Breast epithelium (tissue), 4 donors: ENCODE measurements at regions not wholly inside any gene's neighbourhood (a gene's known extent, or its start where the extent isn't known, plus 50 kb on each side); places are given as distances from the start of the nearest gene placed in this dataset.
"Not testable (repeated sequence)": the region's sequence is repeated elsewhere in the genome, so short reads cannot be mapped to it uniquely, and the experiment has no call there.

Experiments
- DNase-seq, 2 donors: peaks; one replicate each; pipeline ENCODE4 v3.0.0-alpha.2; 2019; ENCODE audit warnings: low spot score in 2 of 2
- H3K27ac ChIP-seq, 2 donors: fragments of 200-600 bp; sonication (generic) in 1 of 2; one replicate each; pipeline ENCODE4 v1.5.1; 2016 to 2019; ENCODE audit warnings: mild to moderate bottlenecking in 1 of 2
- H3K27me3 ChIP-seq, 2 donors: fragments of 200-600 bp; sonication (generic) in 1 of 2; one replicate each; pipeline versions ENCODE4 v1.5.1 to v1.6.0; 2017 to 2019; ENCODE audit warnings: control low read depth in 1 of 2, mild to moderate bottlenecking in 1 of 2
- H3K36me3 ChIP-seq: fragments of 200-600 bp; one replicate; pipeline ENCODE4 v1.5.1; 2019
- H3K4me1 ChIP-seq, 2 donors: fragments of 200-600 bp; sonication (generic); one replicate each; pipeline ENCODE4 v1.5.1; 2016 to 2019; ENCODE audit warnings: control low read depth in 1 of 2
- H3K4me3 ChIP-seq, 3 donors: fragments of 200-600 bp; sonication (generic); 1 replicate in 2 of 3; 2 replicates in 1 of 3; pipeline ENCODE4 v1.5.1; 2016 to 2019; ENCODE audit warnings: mild to moderate bottlenecking in 3 of 3, moderate library complexity in 2 of 3
- H3K9me3 ChIP-seq, 2 donors: fragments of 200-600 bp; sonication (generic) in 1 of 2; one replicate each; pipeline ENCODE4 v1.5.1; 2016 to 2019; ENCODE audit warnings: control low read depth in 1 of 2
- POLR2A ChIP-seq: fragments of 450-650 bp; IDR thresholded peaks from one replicate; pipeline ENCODE4 v1.6.1; 2016; ENCODE audit warnings: antibody characterized with exemption, mild to moderate bottlenecking, moderate library complexity
- POLR2AphosphoS5 ChIP-seq, 3 donors: sonication (generic); formaldehyde crosslinking; IDR thresholded peaks; one replicate each; pipeline ENCODE4 v1.6.1; 2017; ENCODE audit warnings: antibody characterized with exemption in 3 of 3
- intact Hi-C: fragments of 100-400 bp; cut with DNase I; formaldehyde crosslinking; loops from one replicate; pipeline ENCODE4 v1.15.1; 2023; ENCODE audit warnings: low total_unique reads
- TF ChIP-seq, protein P1 (sequence below), 3 donors: fragments of 450-650 bp; IDR thresholded peaks; one replicate each; pipeline ENCODE4 v1.5.1; 2016 to 2017; ENCODE audit warnings: antibody characterized with exemption in 3 of 3, mild to moderate bottlenecking in 3 of 3, moderate library complexity in 3 of 3

DNA sequence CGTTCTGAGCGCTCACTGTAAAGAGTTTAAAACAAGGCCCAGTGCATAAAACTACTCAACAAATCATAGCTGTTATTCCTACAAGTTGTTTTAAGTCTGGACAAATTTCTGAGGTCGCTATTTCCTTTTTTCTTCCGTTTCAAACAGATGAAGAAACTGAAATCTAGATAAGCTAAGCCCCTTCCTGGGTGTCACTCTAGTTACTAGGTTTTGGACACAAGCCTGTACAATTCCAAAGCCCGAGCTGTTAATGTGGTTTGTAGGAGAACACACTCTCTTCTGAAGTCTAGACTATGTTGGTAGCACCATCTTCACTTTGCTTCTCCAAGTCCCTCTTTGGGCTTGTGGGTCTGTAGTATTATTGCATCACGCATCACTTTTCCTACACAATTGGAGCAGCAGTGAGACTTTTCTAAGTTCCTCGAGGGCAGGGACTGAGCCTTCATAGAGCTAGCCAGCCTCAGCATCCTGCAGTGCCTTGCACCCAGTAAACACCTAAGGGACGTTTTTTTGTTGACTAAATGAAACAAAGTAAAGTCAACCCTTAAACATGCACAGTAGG, 142.6 kb upstream of the PROK2 start:
- no peak overlapping the region for H3K4me3 ChIP-seq
- TF ChIP-seq, protein P1, sequence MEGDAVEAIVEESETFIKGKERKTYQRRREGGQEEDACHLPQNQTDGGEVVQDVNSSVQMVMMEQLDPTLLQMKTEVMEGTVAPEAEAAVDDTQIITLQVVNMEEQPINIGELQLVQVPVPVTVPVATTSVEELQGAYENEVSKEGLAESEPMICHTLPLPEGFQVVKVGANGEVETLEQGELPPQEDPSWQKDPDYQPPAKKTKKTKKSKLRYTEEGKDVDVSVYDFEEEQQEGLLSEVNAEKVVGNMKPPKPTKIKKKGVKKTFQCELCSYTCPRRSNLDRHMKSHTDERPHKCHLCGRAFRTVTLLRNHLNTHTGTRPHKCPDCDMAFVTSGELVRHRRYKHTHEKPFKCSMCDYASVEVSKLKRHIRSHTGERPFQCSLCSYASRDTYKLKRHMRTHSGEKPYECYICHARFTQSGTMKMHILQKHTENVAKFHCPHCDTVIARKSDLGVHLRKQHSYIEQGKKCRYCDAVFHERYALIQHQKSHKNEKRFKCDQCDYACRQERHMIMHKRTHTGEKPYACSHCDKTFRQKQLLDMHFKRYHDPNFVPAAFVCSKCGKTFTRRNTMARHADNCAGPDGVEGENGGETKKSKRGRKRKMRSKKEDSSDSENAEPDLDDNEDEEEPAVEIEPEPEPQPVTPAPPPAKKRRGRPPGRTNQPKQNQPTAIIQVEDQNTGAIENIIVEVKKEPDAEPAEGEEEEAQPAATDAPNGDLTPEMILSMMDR (IDR thresholded peaks at IDR 0.05): no peak
- no peak for TF ChIP-seq POLR2AphosphoS5 (IDR thresholded peaks at IDR 0.05)
- no peak for TF ChIP-seq POLR2A
- no peaks in the 10 kb centered on the region for H3K4me1 ChIP-seq
- no peaks in the 10 kb centered on the region for H3K9me3 ChIP-seq
- H3K27me3 ChIP-seq: no peaks in the 10 kb centered on the region
- H3K36me3 ChIP-seq: no peaks in the 10 kb centered on the region
- H3K27ac ChIP-seq: no peak overlapping the region
- no peak for DNase-seq
- intact Hi-C loops: no loop called here

DNA sequence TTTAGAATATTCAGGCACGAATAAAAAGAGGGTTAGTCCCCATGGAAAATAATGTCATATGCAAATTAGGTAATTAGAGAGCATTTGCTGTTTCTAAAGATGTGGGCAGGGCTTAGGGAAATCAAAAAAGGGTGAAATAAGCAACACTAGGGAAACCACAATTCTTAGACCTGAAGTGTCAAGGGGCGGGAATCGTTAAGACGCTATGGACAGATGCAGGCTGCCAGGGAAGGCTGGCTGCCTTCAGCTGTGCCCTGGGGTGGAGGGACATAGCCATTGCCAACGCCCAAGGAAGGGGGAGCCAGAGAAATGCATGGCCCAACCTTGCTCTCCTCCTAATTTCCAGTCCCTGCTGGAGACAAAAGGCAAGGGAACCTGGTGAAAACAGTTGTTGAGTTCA, 141.7 kb upstream of the PROK2 start:
- Histone ChIP-seq H3K9me3 (no peaks in the 10 kb centered on the region), H3K27ac (no peak overlapping the region), H3K27me3 (no peaks in the 10 kb centered on the region), H3K4me1 (no peaks in the 10 kb centered on the region), H3K4me3 (no peak overlapping the region), H3K36me3 (no peaks in the 10 kb centered on the region)
- intact Hi-C loops: no loop called here
- no peak for TF ChIP-seq POLR2AphosphoS5 (IDR thresholded peaks at IDR 0.05)
- TF ChIP-seq, protein P1 (IDR thresholded peaks at IDR 0.05): no peak
- TF ChIP-seq POLR2A: no peak
- no peak for DNase-seq

DNA sequence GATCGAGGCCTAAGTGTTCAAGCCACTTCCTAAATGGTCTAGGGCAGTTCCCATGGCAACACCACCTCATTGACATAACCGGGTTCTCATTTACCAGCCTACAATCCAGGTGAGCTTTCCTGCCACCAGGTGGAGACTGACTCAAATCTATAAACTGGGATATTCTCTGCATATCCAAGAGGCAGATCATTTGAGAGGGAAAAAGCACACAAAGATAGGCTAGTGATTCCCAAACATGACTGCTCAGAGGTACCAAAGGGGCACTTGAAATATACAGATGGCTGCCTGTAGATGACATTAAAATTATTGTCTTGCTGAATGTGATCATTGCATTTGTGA, 141.3 kb upstream of the PROK2 start:
- H3K9me3 ChIP-seq: no peaks in the 10 kb centered on the region
- TF ChIP-seq, protein P1 (IDR thresholded peaks at IDR 0.05): peak; percentile 40 to 67 (median 46)
- TF ChIP-seq POLR2AphosphoS5 (IDR thresholded peaks at IDR 0.05): no peak
- TF ChIP-seq POLR2A: no peak
- no peak overlapping the region for H3K4me3 ChIP-seq
- H3K27ac ChIP-seq: no peak overlapping the region
- H3K36me3 ChIP-seq: no peaks in the 10 kb centered on the region
- H3K27me3 ChIP-seq: no peaks in the 10 kb centered on the region
- intact Hi-C loops: no loop called here
- H3K4me1 ChIP-seq: no peaks in the 10 kb centered on the region
- DNase-seq: peak in 1 of 2 donors; percentile 42

DNA sequence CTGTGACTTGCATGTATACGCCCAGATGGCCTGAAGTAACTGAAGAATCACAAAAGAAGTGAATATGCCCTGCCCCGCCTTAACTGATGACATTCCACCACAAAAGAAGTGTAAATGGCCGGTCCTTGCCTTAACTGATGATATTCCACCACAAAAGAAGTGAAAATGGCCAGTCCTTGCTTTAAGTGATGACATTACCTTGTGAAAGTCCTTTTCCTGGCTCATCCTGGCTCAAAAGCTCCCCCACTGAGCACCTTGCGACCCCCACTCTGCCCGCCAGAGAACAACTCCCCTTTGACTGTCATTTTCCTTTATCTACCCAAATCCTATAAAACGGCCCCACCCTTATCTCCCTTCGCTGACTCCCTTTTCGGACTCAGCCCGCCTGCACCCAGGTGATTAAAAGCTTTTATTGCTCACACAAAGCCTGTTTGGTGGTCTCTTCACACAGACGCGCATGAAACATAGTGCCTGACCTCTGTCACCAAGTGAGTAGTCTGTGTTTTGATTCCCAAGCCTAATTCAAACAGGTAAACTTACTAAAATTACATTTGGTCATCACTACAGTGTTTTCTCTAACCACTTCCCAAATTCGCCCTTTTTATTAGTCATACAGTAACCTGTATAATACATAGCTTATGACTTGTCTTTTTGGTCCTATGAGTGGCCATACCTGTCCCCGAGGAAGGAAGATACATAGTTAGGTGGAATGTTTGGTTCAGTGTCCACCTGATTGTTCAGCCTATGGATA, 140.7 kb upstream of the PROK2 start:
- H3K27ac ChIP-seq, H3K27me3 ChIP-seq, H3K4me1 ChIP-seq, DNase-seq, H3K9me3 ChIP-seq, intact Hi-C loops, H3K36me3 ChIP-seq, H3K4me3 ChIP-seq: not testable (repeated sequence)

DNA sequence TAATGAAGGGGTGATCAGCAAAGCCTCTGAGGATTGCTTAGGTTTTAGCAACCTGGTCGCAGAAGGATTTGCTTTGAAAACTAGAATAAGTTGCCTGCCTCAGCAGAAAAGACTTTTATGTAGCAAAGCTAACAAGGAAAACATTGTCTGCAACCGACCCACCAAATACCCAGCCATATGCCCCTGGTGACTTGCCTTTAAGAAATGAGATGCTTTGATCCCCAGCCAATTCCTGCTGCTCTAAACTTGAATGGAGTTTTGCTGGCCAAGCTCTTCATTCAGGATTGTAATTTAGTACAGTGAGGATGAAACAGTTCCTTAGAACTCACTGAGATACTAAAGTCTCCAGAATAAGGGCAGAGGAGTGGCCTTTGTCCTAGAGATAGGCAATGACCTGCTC, 139.8 kb upstream of the PROK2 start:
- H3K27ac ChIP-seq: no peak overlapping the region
- TF ChIP-seq POLR2AphosphoS5 (IDR thresholded peaks at IDR 0.05) (no peak), POLR2A (no peak)
- TF ChIP-seq, protein P1 (IDR thresholded peaks at IDR 0.05): no peak
- H3K36me3 ChIP-seq: no peaks in the 10 kb centered on the region
- H3K4me3 ChIP-seq: no peak overlapping the region
- H3K27me3 ChIP-seq: no peaks in the 10 kb centered on the region
- intact Hi-C loops: no loop called here
- H3K9me3 ChIP-seq: no peaks in the 10 kb centered on the region
- no peak for DNase-seq
- no peaks in the 10 kb centered on the region for H3K4me1 ChIP-seq
